Spinal cord (tissue), 9 donors: ENCODE measurements at regions not wholly inside any gene's neighbourhood (a gene's known extent, or its start where the extent isn't known, plus 50 kb on each side); places are given as distances from the start of the nearest gene placed in this dataset.
"Not testable (repeated sequence)": the region's sequence is repeated elsewhere in the genome, so short reads cannot be mapped to it uniquely, and the experiment has no call there.

ENCODE experiments used
- DNase-seq, 6 donors: peaks; one replicate each; pipeline versions ENCODE4 v3.0.0 to v3.0.0-alpha.2; 2013 to 2015; ENCODE audit warnings: low spot score in 6 of 6, low read depth in 4 of 6
- H3K27ac ChIP-seq: one replicate; pipeline ENCODE4 v1.5.1; 2013; ENCODE audit warnings: low read depth, low read length, control low read depth
- H3K27me3 ChIP-seq: one replicate; pipeline ENCODE4 v1.6.1; 2013; ENCODE audit warnings: low read length; ENCODE audit not compliant: control insufficient read depth, insufficient read depth
- H3K36me3 ChIP-seq: one replicate; pipeline ENCODE4 v1.6.1; 2013; ENCODE audit warnings: low read length; ENCODE audit not compliant: control insufficient read depth, insufficient read depth
- H3K4me1 ChIP-seq: one replicate; pipeline ENCODE4 v1.6.1; 2013; ENCODE audit warnings: low read length; ENCODE audit not compliant: control insufficient read depth, insufficient read depth
- H3K4me3 ChIP-seq: one replicate; pipeline ENCODE4 v1.5.1; 2013; ENCODE audit warnings: low read depth, low read length, control low read depth
- H3K9me3 ChIP-seq: one replicate; pipeline ENCODE4 v1.6.1; 2013; ENCODE audit warnings: low read length; ENCODE audit not compliant: control insufficient read depth, insufficient read depth
- WGBS: methylation state at CpG from one replicate; pipeline ENCODE4 v1.1.5; 2013; ENCODE audit warnings: missing lambda C conversion rate; ENCODE audit not compliant: insufficient coverage; 5-methylcytosine and 5-hydroxymethylcytosine counted together
- donor health status: healthy.

DNA sequence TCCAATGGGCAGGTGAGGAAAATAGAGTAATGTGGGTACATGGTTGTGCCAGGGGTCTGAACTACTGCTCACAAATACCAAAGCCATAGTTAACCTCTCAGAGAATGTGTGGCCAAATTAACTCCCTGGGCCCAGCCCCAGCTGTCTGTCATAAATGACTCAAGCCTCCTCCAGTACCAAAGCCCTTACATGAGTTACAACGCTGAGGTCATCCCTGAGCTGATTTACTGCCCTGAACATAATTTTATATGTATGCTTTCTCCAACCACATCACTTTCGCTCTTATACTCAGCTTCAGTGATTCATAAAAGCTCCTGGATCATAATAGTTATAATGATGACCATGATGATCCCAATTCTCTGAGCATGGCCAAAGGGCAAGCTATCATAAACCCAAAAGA, 283.9 kb downstream of the NKX6-1 start:
- Histone ChIP-seq H3K27ac (no peak overlapping the region), H3K4me3 (no peak overlapping the region), H3K4me1 (no peaks in the 10 kb centered on the region), H3K36me3 (no peaks in the 10 kb centered on the region), H3K27me3 (no peaks in the 10 kb centered on the region), H3K9me3 (no peaks in the 10 kb centered on the region)
- no CpG with 5 or more reads among the region's 2 CpGs for WGBS
- no peak for DNase-seq

DNA sequence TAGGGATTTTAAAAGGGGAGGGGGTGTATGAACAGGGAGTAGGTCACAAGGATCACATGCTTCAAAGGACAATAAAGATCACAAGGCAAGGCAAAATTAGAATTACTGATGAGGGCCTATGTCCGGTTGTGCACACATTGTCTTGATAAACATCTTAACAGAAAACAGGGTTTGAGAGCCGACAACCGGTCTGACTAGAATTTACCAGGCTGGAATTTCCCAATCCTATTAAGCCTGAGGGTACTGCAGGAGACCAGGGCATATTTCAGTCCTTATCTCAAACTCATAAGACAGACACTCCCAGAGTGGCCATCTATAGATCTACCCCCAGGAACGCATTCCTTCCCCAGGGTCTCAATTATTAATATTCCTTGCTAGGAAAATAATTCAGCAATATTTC, 292.9 kb downstream of the NKX6-1 start:
- not testable (repeated sequence) for H3K4me1 ChIP-seq, H3K27ac ChIP-seq, H3K4me3 ChIP-seq, DNase-seq, H3K9me3 ChIP-seq, H3K36me3 ChIP-seq, H3K27me3 ChIP-seq
- 82% methylated on average over 4 of the region's 4 CpGs for WGBS

DNA sequence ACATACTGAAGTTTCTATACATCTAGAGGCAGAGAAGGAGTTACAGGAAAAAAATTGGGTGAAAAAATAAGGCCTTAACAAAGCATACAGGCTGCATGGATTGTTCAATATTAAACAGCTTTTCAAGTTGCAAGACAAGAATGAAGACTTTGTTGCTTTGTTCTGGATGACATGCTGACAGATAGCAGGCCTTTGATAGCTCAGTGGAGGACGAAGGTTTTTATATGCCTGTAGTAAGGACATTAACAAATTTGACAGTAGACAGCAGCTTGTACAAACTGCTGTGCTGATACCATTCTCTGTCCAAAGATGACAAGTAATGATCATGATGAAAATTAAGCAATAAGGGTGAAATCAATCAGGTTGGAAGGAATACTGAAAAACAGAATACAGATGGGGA, 309.9 kb downstream of the NKX6-1 start:
- Histone ChIP-seq H3K36me3 (no peaks in the 10 kb centered on the region), H3K4me3 (no peak overlapping the region), H3K9me3 (no peaks in the 10 kb centered on the region), H3K27ac (no peak overlapping the region), H3K27me3 (no peaks in the 10 kb centered on the region), H3K4me1 (no peaks in the 10 kb centered on the region)
- WGBS, result 29% methylated on average over 1 of the region's 1 CpG
- peak in 1 of 6 donors; percentile 11 for DNase-seq

DNA sequence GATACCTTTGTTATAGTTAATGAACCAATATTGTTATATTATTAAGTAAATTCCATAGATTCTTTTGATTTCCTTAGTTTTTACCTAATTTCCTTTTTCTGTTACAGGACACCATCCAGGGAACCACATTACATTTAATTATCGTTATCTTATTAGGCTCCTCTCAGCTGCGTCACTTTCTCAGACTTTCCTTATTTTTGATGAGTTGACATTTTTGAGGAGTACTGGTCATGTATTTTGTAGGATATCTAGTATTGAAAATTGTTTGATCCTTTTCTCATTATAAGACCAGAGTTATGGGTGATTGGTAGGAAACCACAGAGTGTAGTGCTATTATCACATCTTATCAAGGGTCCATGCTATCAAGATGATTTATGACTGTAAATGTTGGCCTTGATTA, 319.7 kb downstream of the NKX6-1 start:
- no peak overlapping the region for H3K4me3 ChIP-seq

DNA sequence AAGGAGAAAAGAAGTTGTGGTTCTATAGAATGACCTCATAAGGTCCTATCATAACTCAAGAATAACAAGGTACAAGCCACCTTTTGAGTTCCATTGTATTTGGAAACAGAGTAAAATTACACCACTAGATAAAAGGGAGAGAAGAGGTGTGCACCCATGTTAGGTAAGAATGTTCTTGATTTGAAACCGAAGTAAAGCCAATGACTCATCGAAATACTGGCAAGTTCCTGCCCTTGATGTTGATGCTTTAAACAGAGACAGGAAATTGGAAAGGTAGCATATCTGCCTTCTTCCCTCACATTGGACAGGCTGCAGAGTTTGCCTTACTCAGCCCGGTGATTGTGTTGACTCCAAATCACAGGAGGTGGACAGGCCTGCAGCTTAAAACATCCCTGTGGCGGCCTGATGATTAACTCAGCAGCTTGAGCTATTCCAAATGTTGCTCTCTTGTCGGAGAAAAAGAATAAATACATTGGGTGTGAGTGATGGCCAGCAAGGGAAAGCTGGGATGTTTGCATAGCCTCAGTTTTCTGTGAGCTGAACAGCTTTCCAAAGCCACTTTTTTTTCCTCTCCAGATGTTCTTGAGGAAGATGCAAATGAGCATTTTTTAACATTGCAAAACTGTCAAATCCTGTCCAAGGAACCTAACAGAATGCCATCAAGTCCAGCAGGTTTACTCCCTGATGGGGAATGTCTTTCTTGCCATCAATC, 321.1 kb downstream of the NKX6-1 start:
- Histone ChIP-seq H3K27me3 (no peaks in the 10 kb centered on the region), H3K27ac (no peak overlapping the region), H3K9me3 (no peaks in the 10 kb centered on the region), H3K4me3 (no peak overlapping the region), H3K4me1 (no peaks in the 10 kb centered on the region), H3K36me3 (no peaks in the 10 kb centered on the region)
- WGBS, result 74% methylated on average over 3 of the region's 5 CpGs
- DNase-seq, result peak in 2 of 6 donors; percentile 3 to 12

More for the DNA sequence above, 319.7 kb downstream of the NKX6-1 start:
- Histone ChIP-seq H3K27ac (no peak overlapping the region), H3K36me3 (no peaks in the 10 kb centered on the region), H3K9me3 (no peaks in the 10 kb centered on the region), H3K27me3 (no peaks in the 10 kb centered on the region), H3K4me1 (no peaks in the 10 kb centered on the region)
- WGBS, result no CpG with 5 or more reads among the region's 2 CpGs
- DNase-seq, result no peak

DNA sequence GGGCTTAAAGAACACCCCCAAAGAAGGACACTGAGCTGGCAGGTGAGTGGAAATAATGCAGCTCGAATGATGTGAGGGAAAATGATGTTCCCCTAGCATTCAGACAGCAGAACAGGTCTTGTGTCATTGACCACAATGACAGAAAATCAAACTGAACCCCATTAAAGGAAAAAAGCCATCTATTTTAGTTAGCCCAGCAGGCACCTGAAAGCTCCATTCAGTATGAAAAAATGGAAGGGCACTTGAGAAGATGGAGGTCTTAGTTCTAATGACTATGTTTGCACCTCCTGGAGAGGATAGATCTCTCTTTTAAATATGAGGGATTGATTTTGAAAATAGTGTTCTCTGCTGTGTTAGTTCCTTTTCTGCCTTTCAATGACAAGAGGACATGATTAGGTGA, 323.1 kb downstream of the NKX6-1 start:
- Histone ChIP-seq H3K4me1 (no peaks in the 10 kb centered on the region), H3K36me3 (no peaks in the 10 kb centered on the region), H3K4me3 (no peak overlapping the region), H3K27me3 (no peaks in the 10 kb centered on the region), H3K9me3 (no peaks in the 10 kb centered on the region), H3K27ac (no peak overlapping the region)
- WGBS, result no CpG with 5 or more reads among the region's 1 CpG
- DNase-seq, result peak in 1 of 6 donors; percentile 8

DNA sequence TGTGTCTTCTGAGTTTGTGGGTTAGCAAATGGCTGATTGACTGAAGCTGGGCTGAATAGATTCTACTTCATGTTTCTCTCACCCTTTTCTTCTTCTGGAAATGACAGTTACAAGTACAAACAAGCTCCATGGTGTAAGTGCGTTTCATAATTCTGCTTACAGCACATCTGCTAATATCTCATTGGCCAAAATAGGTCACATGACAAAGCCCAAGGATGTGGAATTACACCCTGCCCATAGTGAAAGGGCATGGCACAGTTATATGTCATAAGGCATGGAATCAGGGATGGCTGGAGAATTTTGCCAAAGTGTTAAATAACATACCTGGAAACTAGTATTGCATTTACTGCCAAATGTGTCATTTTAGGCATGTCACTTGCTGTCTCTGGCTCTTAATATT, 327.2 kb downstream of the NKX6-1 start:
- H3K27ac ChIP-seq, result no peak overlapping the region
- H3K4me3 ChIP-seq, result no peak overlapping the region
- DNase-seq, result no peak
- no peaks in the 10 kb centered on the region for H3K4me1 ChIP-seq
- H3K27me3 ChIP-seq, result no peaks in the 10 kb centered on the region
- WGBS, result no CpG with 5 or more reads among the region's 1 CpG
- H3K36me3 ChIP-seq, result no peaks in the 10 kb centered on the region
- no peaks in the 10 kb centered on the region for H3K9me3 ChIP-seq

DNA sequence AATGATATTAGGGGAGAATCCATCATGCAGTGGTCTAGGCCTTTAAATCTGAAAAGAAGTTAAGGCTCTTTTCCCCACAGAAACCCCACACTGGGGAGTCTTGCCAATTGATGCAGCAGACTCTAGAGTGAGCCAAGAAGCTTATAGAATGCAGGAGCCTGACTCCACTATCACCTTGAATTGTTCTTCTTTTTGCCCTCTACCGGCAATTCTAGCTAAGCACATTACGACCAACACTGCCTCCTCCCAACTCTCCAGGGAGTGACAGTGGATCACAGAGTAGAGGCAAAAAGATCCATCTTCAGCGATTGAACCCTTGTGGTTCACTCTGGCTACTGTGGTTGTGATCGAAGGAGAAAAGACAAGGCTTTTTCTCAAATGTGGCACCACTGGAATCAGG, 331.5 kb downstream of the NKX6-1 start:
- H3K4me3 ChIP-seq, result no peak overlapping the region
- H3K27me3 ChIP-seq, result peaks cover 2% of the 10 kb centered on the region
- DNase-seq, result peak in 2 of 6 donors; percentile 11 to 59
- no peaks in the 10 kb centered on the region for H3K4me1 ChIP-seq
- no CpG with 5 or more reads among the region's 4 CpGs for WGBS
- H3K36me3 ChIP-seq, result no peaks in the 10 kb centered on the region
- no peak overlapping the region for H3K27ac ChIP-seq
- no peaks in the 10 kb centered on the region for H3K9me3 ChIP-seq

DNA sequence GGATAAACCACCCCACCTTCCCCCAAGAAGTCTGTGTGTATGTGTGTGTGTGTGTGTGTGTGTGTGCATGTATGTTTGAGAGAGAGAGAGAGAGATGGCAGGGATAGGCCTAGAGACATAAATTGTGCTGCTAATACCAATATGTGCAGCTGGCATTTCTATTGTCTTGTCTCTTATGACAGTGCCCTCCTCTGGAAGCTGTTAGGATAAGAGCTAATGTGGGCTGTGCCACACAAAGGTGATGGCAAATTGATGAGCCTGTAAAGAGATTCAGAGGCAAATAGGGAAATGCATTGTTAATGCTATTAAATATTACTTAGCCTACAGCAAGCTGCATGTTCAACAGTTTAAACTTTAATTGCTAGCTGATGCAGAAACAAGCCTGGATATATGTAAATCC, 332.0 kb downstream of the NKX6-1 start:
- Histone ChIP-seq H3K27me3 (peaks cover 2% of the 10 kb centered on the region), H3K27ac (no peak overlapping the region), H3K4me1 (no peaks in the 10 kb centered on the region), H3K36me3 (no peaks in the 10 kb centered on the region), H3K9me3 (no peaks in the 10 kb centered on the region), H3K4me3 (no peak overlapping the region)
- no peak for DNase-seq

DNA sequence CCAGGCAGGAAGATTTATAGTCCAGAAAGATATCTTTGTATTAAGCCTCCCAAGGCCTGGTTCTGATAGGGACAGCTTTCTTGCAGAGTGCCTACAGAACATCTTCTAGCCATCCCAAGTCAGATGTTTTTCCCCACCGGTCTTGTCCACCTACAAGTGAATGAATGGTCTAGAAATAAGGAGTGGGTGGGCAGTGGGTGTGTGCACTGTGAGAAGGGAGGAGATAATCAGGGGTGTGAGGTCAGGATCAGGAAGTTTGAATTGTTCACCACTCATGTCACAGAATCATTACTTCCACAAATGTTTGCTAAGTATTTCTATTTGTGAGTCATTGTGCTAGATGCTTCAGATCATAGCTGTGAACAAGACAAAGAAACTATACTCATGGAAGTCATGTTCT, 332.6 kb downstream of the NKX6-1 start:
- Histone ChIP-seq H3K9me3 (no peaks in the 10 kb centered on the region), H3K4me1 (no peaks in the 10 kb centered on the region), H3K27ac (no peak overlapping the region), H3K27me3 (peaks cover 2% of the 10 kb centered on the region), H3K36me3 (no peaks in the 10 kb centered on the region), H3K4me3 (no peak overlapping the region)
- no peak for DNase-seq
- WGBS, result no CpG with 5 or more reads among the region's 1 CpG
